K562 (cell line): ENCODE measurements at regions not wholly inside any gene's neighbourhood (a gene's known extent, or its start where the extent isn't known, plus 50 kb on each side); places are given as distances from the start of the nearest gene placed in this dataset.

Experiments
- C11orf30 ChIP-seq: fragments of 450-650 bp; IDR thresholded peaks from 2 replicates; pipeline ENCODE4 v1.6.1; 2016; ENCODE audit warnings: low read depth, mild to moderate bottlenecking
- CBFA2T3 ChIP-seq: fragments of 450-650 bp; IDR thresholded peaks from 2 replicates; pipeline ENCODE4 v1.6.1; 2017
- ELF4 ChIP-seq: fragments of 450-650 bp; formaldehyde crosslinking; IDR thresholded peaks from 2 replicates; pipeline ENCODE4 v1.4.0; 2022; ENCODE audit warnings: missing genetic modification characterization
- GABPB1 ChIP-seq: sonication (generic); formaldehyde crosslinking; IDR thresholded peaks from 2 replicates; pipeline ENCODE4 v1.8.0; 2022; ENCODE audit warnings: mild to moderate bottlenecking, missing genetic modification reagents
- KDM2B ChIP-seq: fragments of 250-450 bp; sonication (Bioruptor Pico); IDR thresholded peaks from 2 replicates; pipeline ENCODE4 v1.8.0; 2021; ENCODE audit warnings: mild to moderate bottlenecking, moderate library complexity
- NONO ChIP-seq, 2 experiments: fragments of 200-400 bp in 1 of 2; fragments of 450-650 bp in 1 of 2; formaldehyde crosslinking in 1 of 2; IDR thresholded peaks; 2 replicates each; pipeline ENCODE4 v1.6.1; 2017; ENCODE audit warnings: low read depth in 2 of 2, mild to moderate bottlenecking in 2 of 2, moderate library complexity in 2 of 2, low read length in 1 of 2
- PURB ChIP-seq: sonication (generic); formaldehyde crosslinking; IDR thresholded peaks from 2 replicates; pipeline ENCODE4 v1.9.0; 2021; ENCODE audit warnings: low read depth, mild to moderate bottlenecking, missing genetic modification reagents
- TBL1XR1 ChIP-seq, 2 experiments: IDR thresholded peaks; 2 replicates each; pipeline ENCODE4 v1.6.1; 2012; ENCODE audit warnings: improper control_type of control experiment in 2 of 2, low read length in 2 of 2, mild to moderate bottlenecking in 1 of 2
- ZNF311 ChIP-seq: fragments of 250-450 bp; sonication (Bioruptor Pico); IDR thresholded peaks from 2 replicates; pipeline ENCODE4 v1.4.0; 2020; ENCODE audit warnings: mild to moderate bottlenecking, moderate library complexity
- ZNF444 ChIP-seq: fragments of 250-450 bp; sonication (Bioruptor Pico); IDR thresholded peaks from 2 replicates; pipeline ENCODE4 v1.4.0; 2020; ENCODE audit warnings: mild to moderate bottlenecking, moderate library complexity
- ZNF551 ChIP-seq: fragments of 250-450 bp; sonication (Bioruptor Pico); IDR thresholded peaks from 2 replicates; pipeline ENCODE4 v1.5.0; 2021; ENCODE audit warnings: mild to moderate bottlenecking, moderate library complexity
- ZNF586 ChIP-seq: fragments of 450-650 bp; formaldehyde crosslinking; conservative IDR thresholded peaks from 2 replicates; pipeline ENCODE4 v1.4.0; 2020; ENCODE audit warnings: mild to moderate bottlenecking, moderate library complexity
- ZNF764 ChIP-seq: fragments of 250-450 bp; sonication (Bioruptor Pico); IDR thresholded peaks from 2 replicates; pipeline ENCODE4 v1.4.0; 2020; ENCODE audit warnings: low read depth, mild to moderate bottlenecking, moderate library complexity
- TF ChIP-seq, protein P1 (sequence below): fragments of 250-450 bp; sonication (Bioruptor Pico); IDR thresholded peaks from 2 replicates; pipeline ENCODE4 v1.4.0; 2020
- TF ChIP-seq, protein P2 (sequence below): fragments of 450-650 bp; IDR thresholded peaks from 2 replicates; pipeline ENCODE4 v1.6.1; 2017; ENCODE audit warnings: antibody characterized with exemption, mild to moderate bottlenecking
- TF ChIP-seq, protein P3 (sequence below): conservative IDR thresholded peaks from 2 replicates; pipeline ENCODE4 v1.6.1; 2011; ENCODE audit warnings: low read depth, mild to moderate bottlenecking, low read length; ENCODE audit not compliant: control insufficient read depth

DNA sequence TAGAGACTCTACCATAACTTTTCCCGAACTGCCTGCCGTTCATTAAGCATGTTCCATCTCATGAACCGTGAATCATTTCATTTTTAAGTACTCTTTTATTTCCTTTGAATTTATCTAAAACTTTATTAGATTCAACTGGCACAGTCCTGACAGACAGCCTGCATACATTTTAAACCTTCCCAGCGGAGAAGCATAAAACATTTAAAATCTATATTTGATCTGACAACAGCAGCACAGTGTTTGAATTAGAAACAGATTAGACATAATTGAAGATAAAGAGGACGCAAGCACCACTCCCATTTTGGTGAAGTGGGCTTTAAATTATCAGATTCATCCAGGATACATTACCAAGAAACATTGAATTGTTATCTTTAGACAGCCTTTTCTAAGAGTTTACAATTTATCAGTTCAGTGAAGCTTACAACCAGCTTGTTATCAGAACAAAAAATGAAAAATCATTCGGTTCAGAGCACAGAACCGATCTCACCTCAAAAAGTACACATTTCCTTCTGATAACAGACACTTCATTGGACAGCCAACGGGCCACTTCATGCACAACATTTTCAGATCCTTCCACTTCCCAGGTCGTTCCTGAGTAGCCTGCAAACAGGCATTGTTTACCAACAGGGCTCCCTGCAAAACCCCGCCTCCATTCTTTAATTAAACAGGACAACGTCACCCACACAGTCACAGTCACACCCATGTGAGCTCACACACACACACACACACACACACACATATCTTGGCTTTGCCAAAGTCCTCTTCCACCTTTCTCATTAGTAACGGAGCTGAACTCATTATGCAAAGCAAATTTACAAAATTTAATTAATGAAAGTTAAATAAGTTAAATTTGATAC lies 171.2 kb downstream of the SP3 start (continued):
- TF ChIP-seq KDM2B (CRISPR knock-in tag) (no peak), CBFA2T3 (peak; percentile 66), NONO (IDR thresholded peaks at IDR 0.05; ENCODE audit: low read depth in 2 of 2, low read length in 1 of 2) (no peak), ZNF444 (CRISPR knock-in tag) (no peak), ZNF551 (no peak), TBL1XR1 (IDR thresholded peaks at IDR 0.05; ENCODE audit: low read length in 2 of 2) (no peak), C11orf30 (no peak), ZNF311 (CRISPR knock-in tag) (no peak), PURB (CRISPR knock-in tag) (no peak), ELF4 (CRISPR knock-in tag) (peak; percentile 55; the same call in 1 of the 2 replicates), GABPB1 (CRISPR knock-in tag) (no peak), ZNF586 (CRISPR knock-in tag) (no peak), ZNF764 (no peak)
- TF ChIP-seq, protein P1, sequence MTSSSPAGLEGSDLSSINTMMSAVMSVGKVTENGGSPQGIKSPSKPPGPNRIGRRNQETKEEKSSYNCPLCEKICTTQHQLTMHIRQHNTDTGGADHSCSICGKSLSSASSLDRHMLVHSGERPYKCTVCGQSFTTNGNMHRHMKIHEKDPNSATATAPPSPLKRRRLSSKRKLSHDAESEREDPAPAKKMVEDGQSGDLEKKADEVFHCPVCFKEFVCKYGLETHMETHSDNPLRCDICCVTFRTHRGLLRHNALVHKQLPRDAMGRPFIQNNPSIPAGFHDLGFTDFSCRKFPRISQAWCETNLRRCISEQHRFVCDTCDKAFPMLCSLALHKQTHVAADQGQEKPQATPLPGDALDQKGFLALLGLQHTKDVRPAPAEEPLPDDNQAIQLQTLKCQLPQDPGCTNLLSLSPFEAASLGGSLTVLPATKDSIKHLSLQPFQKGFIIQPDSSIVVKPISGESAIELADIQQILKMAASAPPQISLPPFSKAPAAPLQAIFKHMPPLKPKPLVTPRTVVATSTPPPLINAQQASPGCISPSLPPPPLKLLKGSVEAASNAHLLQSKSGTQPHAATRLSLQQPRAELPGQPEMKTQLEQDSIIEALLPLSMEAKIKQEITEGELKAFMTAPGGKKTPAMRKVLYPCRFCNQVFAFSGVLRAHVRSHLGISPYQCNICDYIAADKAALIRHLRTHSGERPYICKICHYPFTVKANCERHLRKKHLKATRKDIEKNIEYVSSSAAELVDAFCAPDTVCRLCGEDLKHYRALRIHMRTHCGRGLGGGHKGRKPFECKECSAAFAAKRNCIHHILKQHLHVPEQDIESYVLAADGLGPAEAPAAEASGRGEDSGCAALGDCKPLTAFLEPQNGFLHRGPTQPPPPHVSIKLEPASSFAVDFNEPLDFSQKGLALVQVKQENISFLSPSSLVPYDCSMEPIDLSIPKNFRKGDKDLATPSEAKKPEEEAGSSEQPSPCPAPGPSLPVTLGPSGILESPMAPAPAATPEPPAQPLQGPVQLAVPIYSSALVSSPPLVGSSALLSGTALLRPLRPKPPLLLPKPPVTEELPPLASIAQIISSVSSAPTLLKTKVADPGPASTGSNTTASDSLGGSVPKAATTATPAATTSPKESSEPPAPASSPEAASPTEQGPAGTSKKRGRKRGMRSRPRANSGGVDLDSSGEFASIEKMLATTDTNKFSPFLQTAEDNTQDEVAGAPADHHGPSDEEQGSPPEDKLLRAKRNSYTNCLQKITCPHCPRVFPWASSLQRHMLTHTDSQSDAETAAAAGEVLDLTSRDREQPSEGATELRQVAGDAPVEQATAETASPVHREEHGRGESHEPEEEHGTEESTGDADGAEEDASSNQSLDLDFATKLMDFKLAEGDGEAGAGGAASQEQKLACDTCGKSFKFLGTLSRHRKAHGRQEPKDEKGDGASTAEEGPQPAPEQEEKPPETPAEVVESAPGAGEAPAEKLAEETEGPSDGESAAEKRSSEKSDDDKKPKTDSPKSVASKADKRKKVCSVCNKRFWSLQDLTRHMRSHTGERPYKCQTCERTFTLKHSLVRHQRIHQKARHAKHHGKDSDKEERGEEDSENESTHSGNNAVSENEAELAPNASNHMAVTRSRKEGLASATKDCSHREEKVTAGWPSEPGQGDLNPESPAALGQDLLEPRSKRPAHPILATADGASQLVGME = no peak
- TF ChIP-seq, protein P2, sequence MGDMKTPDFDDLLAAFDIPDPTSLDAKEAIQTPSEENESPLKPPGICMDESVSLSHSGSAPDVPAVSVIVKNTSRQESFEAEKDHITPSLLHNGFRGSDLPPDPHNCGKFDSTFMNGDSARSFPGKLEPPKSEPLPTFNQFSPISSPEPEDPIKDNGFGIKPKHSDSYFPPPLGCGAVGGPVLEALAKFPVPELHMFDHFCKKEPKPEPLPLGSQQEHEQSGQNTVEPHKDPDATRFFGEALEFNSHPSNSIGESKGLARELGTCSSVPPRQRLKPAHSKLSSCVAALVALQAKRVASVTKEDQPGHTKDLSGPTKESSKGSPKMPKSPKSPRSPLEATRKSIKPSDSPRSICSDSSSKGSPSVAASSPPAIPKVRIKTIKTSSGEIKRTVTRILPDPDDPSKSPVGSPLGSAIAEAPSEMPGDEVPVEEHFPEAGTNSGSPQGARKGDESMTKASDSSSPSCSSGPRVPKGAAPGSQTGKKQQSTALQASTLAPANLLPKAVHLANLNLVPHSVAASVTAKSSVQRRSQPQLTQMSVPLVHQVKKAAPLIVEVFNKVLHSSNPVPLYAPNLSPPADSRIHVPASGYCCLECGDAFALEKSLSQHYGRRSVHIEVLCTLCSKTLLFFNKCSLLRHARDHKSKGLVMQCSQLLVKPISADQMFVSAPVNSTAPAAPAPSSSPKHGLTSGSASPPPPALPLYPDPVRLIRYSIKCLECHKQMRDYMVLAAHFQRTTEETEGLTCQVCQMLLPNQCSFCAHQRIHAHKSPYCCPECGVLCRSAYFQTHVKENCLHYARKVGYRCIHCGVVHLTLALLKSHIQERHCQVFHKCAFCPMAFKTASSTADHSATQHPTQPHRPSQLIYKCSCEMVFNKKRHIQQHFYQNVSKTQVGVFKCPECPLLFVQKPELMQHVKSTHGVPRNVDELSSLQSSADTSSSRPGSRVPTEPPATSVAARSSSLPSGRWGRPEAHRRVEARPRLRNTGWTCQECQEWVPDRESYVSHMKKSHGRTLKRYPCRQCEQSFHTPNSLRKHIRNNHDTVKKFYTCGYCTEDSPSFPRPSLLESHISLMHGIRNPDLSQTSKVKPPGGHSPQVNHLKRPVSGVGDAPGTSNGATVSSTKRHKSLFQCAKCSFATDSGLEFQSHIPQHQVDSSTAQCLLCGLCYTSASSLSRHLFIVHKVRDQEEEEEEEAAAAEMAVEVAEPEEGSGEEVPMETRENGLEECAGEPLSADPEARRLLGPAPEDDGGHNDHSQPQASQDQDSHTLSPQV = no peak
- TF ChIP-seq, protein P3, sequence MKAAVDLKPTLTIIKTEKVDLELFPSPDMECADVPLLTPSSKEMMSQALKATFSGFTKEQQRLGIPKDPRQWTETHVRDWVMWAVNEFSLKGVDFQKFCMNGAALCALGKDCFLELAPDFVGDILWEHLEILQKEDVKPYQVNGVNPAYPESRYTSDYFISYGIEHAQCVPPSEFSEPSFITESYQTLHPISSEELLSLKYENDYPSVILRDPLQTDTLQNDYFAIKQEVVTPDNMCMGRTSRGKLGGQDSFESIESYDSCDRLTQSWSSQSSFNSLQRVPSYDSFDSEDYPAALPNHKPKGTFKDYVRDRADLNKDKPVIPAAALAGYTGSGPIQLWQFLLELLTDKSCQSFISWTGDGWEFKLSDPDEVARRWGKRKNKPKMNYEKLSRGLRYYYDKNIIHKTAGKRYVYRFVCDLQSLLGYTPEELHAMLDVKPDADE = no peak
